GM10266 (cell line): ENCODE measurements at regions not wholly inside any gene's neighbourhood (a gene's known extent, or its start where the extent isn't known, plus 50 kb on each side); places are given as distances from the start of the nearest gene placed in this dataset.

Experiments used
- DNase-seq: peaks from one replicate; pipeline ENCODE4 v3.0.0; 2012; ENCODE audit errors: extremely low spot score
- TF ChIP-seq, protein P1 (sequence below): IDR thresholded peaks from 2 replicates; pipeline ENCODE4 v1.5.1; 2012; ENCODE audit warnings: mild to moderate bottlenecking, low read depth; ENCODE audit not compliant: control insufficient read depth, insufficient read depth; ENCODE audit errors: missing control alignments

- TF ChIP-seq, protein P1, sequence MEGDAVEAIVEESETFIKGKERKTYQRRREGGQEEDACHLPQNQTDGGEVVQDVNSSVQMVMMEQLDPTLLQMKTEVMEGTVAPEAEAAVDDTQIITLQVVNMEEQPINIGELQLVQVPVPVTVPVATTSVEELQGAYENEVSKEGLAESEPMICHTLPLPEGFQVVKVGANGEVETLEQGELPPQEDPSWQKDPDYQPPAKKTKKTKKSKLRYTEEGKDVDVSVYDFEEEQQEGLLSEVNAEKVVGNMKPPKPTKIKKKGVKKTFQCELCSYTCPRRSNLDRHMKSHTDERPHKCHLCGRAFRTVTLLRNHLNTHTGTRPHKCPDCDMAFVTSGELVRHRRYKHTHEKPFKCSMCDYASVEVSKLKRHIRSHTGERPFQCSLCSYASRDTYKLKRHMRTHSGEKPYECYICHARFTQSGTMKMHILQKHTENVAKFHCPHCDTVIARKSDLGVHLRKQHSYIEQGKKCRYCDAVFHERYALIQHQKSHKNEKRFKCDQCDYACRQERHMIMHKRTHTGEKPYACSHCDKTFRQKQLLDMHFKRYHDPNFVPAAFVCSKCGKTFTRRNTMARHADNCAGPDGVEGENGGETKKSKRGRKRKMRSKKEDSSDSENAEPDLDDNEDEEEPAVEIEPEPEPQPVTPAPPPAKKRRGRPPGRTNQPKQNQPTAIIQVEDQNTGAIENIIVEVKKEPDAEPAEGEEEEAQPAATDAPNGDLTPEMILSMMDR: no peak
- DNase-seq: no peak
Observed at GRCh38 chr4:74878323-74878722, 54.6 kb upstream of the PARM1 start.

- TF ChIP-seq, protein P1: no peak
- no peak for DNase-seq
Observed at GRCh38 chr4:74875451-74875850, 57.5 kb upstream of the PARM1 start.

- TF ChIP-seq, protein P1: peak; percentile 79
- peak; percentile 42 for DNase-seq
Observed at GRCh38 chr4:74874753-74875367, 58.1 kb upstream of the PARM1 start.

DNA sequence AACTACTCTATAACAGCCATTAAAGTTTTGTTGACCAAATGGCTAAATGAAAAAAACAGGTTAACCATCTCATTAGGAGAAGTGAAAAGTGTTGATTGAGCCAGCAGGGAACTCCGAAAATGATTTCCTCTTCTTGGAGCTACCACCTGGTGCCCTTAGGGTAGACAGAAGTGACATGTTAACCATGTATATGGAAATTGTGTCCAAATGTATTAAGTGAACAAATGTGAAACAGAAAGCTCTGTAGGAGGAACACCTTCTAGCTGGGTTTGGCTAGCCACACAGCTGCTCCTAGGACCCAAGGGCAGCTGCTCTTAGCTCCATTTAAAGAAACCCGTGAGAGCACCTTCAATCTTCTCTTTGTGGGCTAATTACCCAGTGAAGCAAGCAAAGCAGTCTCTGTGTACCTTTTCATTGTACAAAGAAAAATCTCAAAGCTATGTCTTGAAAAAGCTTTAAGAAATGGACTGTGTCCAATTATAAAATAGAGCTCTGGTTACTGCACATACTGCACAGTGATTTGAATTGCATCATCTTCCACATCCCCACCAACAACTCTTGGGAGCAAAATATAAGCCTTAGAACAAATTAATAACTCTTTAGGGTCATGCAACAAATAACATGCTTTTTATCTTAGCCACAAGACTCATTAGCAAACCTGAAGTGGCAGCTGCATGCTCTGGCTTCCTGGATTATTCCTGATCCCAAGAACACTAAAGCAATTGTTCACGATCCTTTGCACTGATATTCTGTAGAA lies 59.2 kb upstream of the PARM1 start:
- TF ChIP-seq, protein P1: no peak
- peak; percentile 17 for DNase-seq

DNA sequence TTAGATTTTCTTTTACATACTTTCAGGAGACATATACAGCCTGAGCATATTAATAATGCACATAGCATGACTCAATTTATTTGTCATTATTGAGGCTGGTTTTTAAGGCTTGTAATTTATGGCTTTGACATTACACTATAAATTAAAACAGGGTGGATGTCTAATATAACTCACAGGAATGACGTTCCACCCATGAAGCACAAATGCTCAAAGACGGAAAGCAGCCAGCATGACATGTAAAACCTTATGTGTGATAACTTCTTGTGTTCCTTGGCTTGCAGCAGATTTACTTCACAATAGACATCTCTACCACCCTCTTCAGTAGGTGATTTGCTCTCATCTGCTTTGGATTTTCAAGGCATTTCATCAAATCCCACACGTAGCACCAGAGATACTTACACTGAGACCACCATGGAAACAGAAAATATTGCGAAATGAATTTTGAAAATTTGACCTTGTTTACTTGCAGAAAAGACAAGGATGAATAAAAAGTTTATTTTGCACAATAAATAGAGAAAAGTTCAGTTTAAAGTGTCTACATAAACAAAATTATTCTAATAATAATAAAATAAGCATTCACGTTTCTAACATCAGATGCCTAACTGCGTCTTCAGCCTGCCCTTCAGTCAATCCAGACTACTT lies 64.7 kb upstream of the BTC start:
- no peak for DNase-seq
- TF ChIP-seq, protein P1: no peak

- no peak for DNase-seq
- TF ChIP-seq, protein P1: no peak
Observed at GRCh38 chr4:74855879-74856278, 61.6 kb upstream of the BTC start.

GRCh38 chr4:74848774-74849173 lies 54.5 kb upstream of the BTC start:
- no peak for DNase-seq
- TF ChIP-seq, protein P1: no peak
